ENCODE measurements at regions not wholly inside any gene's neighbourhood (a gene's known extent, or its start where the extent isn't known, plus 50 kb on each side); places are given as distances from the start of the nearest gene placed in this dataset.

DNA sequence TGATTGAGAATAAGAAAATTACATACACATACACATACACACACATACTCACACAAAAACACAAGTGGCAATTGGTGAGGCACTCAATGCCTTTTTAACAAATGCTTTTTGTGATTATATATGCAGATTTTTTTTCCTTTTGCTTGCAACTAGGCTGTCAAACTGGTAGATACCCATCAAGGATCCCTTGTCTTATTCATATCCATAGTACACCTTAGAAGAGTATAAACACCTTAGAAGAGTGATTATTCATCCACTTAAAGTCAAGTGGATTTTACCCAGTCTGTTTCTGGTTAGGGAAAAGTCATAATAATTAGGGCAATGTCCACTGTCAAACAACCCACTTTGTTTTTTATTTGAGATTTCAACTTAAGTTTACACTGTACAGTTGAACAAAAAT is 1773.4 kb upstream of the MIR17HG start:
- TF ChIP-seq, protein P1, sequence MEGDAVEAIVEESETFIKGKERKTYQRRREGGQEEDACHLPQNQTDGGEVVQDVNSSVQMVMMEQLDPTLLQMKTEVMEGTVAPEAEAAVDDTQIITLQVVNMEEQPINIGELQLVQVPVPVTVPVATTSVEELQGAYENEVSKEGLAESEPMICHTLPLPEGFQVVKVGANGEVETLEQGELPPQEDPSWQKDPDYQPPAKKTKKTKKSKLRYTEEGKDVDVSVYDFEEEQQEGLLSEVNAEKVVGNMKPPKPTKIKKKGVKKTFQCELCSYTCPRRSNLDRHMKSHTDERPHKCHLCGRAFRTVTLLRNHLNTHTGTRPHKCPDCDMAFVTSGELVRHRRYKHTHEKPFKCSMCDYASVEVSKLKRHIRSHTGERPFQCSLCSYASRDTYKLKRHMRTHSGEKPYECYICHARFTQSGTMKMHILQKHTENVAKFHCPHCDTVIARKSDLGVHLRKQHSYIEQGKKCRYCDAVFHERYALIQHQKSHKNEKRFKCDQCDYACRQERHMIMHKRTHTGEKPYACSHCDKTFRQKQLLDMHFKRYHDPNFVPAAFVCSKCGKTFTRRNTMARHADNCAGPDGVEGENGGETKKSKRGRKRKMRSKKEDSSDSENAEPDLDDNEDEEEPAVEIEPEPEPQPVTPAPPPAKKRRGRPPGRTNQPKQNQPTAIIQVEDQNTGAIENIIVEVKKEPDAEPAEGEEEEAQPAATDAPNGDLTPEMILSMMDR (conservative IDR thresholded peaks at IDR 0.05; ENCODE audit: low read depth in 2 of 2): no peak
- TF ChIP-seq EZH2 (IDR thresholded peaks at IDR 0.05; ENCODE audit: low read depth, unreplicated experiment) (no peak), REST (IDR thresholded peaks at IDR 0.05; ENCODE audit: unreplicated experiment) (no peak), POLR2AphosphoS5 (IDR thresholded peaks at IDR 0.05; ENCODE audit: low read depth) (no peak), ETS1 (IDR thresholded peaks at IDR 0.05) (no peak), JUNB (IDR thresholded peaks at IDR 0.05; ENCODE audit: unreplicated experiment) (no peak), STAT1 (IDR thresholded peaks at IDR 0.05; ENCODE audit: unreplicated experiment) (no peak), EZH2phosphoT487 (IDR thresholded peaks at IDR 0.05; ENCODE audit: unreplicated experiment) (no peak), CREB1 (CRISPR knock-in tag; IDR thresholded peaks at IDR 0.05; ENCODE audit: low read depth) (no peak), ZNF462 (CRISPR knock-in tag; IDR thresholded peaks at IDR 0.05) (no peak), ZNF114 (CRISPR knock-in tag; IDR thresholded peaks at IDR 0.05) (no peak), ZNF331 (CRISPR knock-in tag; IDR thresholded peaks at IDR 0.05; ENCODE audit: low read depth) (no peak), NANOG (IDR thresholded peaks at IDR 0.05; ENCODE audit: borderline replicate concordance) (no peak)

Data from GM23338 (cell line).